ENCODE measurements at regions not wholly inside any gene's neighbourhood (a gene's known extent, or its start where the extent isn't known, plus 50 kb on each side); places are given as distances from the start of the nearest gene placed in this dataset.

- no peak for TF ChIP-seq CTCF (IDR thresholded peaks at IDR 0.05)
- TF ChIP-seq POLR2A (IDR thresholded peaks at IDR 0.05): no peak
- Histone ChIP-seq H3K36me3 (no peaks in the 10 kb centered on the region), H3K4me3 (replicated peaks in 1 of 3) (no peak overlapping the region), H3K4me1 (no peaks in the 10 kb centered on the region), H3K27ac (no peak overlapping the region), H3K9me3 (no peaks in the 10 kb centered on the region), H3K27me3 (no peaks in the 10 kb centered on the region)
- intact Hi-C loops (cut with DNase I): no loop called here
- DNase-seq: no peak
- WGBS, 2 donors: 80 to 87% methylated on average over 4 of the region's 4 CpGs
Measured at GRCh38 chrX:97751735-97752134, 868.0 kb downstream of the RPA4 start.

DNA sequence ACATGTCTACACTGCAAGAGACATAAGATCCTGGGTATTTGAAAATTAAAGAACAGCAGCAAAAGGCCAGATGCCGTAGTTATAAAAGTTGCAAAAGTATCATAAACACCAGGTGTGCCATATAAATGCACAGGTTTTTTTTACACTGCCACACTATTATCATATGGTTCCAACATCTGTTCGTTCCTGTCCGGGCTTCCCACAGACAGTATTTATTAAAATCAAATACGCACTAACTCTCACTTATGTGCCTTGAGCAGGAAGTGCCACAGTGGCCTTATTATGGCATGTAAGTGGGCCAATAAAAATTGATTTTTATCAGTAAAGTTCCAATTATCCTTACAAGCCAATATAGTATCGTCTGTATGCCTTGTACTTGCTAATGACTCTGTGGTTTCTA is 873.2 kb downstream of the RPA4 start:
- Histone ChIP-seq H3K27ac (no peak overlapping the region), H3K27me3 (no peaks in the 10 kb centered on the region), H3K4me1 (no peaks in the 10 kb centered on the region), H3K9me3 (no peaks in the 10 kb centered on the region), H3K4me3 (replicated peaks in 1 of 3) (no peak overlapping the region), H3K36me3 (no peaks in the 10 kb centered on the region)
- intact Hi-C loops (cut with DNase I): no loop called here
- TF ChIP-seq POLR2A (IDR thresholded peaks at IDR 0.05) (no peak), CTCF (IDR thresholded peaks at IDR 0.05) (no peak)
- DNase-seq: no peak
- 91 to 96% methylated on average over 5 of the region's 5 CpGs for WGBS, 2 donors

GRCh38 chrX:97763391-97763790 is 879.7 kb downstream of the RPA4 start:
- Histone ChIP-seq H3K4me1 (no peaks in the 10 kb centered on the region), H3K27me3 (no peaks in the 10 kb centered on the region), H3K27ac (no peak overlapping the region), H3K4me3 (replicated peaks in 1 of 3) (no peak overlapping the region), H3K36me3 (no peaks in the 10 kb centered on the region), H3K9me3 (no peaks in the 10 kb centered on the region)
- intact Hi-C loops (cut with DNase I): no loop called here
- no peak for DNase-seq
- no peak for TF ChIP-seq CTCF (IDR thresholded peaks at IDR 0.05)
- TF ChIP-seq POLR2A (IDR thresholded peaks at IDR 0.05): no peak

- Histone ChIP-seq H3K4me1 (no peaks in the 10 kb centered on the region), H3K9me3 (no peaks in the 10 kb centered on the region), H3K36me3 (no peaks in the 10 kb centered on the region), H3K4me3 (replicated peaks in 1 of 3) (no peak overlapping the region), H3K27ac (no peak overlapping the region), H3K27me3 (no peaks in the 10 kb centered on the region)
- no peak for TF ChIP-seq CTCF (IDR thresholded peaks at IDR 0.05)
- no peak for TF ChIP-seq POLR2A (IDR thresholded peaks at IDR 0.05)
- intact Hi-C loops (cut with DNase I): no loop called here
- DNase-seq: no peak
- WGBS, 2 donors: 0% methylated on average over 1 of the region's 1 CpG
Measured at GRCh38 chrX:97763981-97764380, 880.3 kb downstream of the RPA4 start.

- no peak overlapping the region for H3K27ac ChIP-seq
- no peaks in the 10 kb centered on the region for H3K9me3 ChIP-seq
- WGBS, 2 donors: 67 to 78% methylated on average over 5 of the region's 5 CpGs
- H3K4me1 ChIP-seq: no peaks in the 10 kb centered on the region
- no peak for TF ChIP-seq CTCF (IDR thresholded peaks at IDR 0.05)
- no peak for TF ChIP-seq POLR2A (IDR thresholded peaks at IDR 0.05)
- no peak for DNase-seq
- no peaks in the 10 kb centered on the region for H3K27me3 ChIP-seq
- intact Hi-C loops (cut with DNase I): no loop called here
- H3K4me3 ChIP-seq (replicated peaks in 1 of 3): no peak overlapping the region
- no peaks in the 10 kb centered on the region for H3K36me3 ChIP-seq
Measured at GRCh38 chrX:97766501-97767095, 882.9 kb downstream of the RPA4 start.
